PC-9 (cell line): ENCODE measurements at regions not wholly inside any gene's neighbourhood (a gene's known extent, or its start where the extent isn't known, plus 50 kb on each side); places are given as distances from the start of the nearest gene placed in this dataset.

Experiments
- EZH2 ChIP-seq: fragments of 200-600 bp; sonication (generic); IDR thresholded peaks from 2 replicates; pipeline ENCODE4 v1.8.0; 2017; ENCODE audit warnings: antibody characterized with exemption, low read depth
- TF ChIP-seq, protein P1 (sequence below): fragments of 200-600 bp; sonication (generic); conservative IDR thresholded peaks from 2 replicates; pipeline ENCODE4 v1.6.1; 2017; ENCODE audit warnings: mixed run types, antibody characterized with exemption, mild to moderate bottlenecking, moderate library complexity

DNA sequence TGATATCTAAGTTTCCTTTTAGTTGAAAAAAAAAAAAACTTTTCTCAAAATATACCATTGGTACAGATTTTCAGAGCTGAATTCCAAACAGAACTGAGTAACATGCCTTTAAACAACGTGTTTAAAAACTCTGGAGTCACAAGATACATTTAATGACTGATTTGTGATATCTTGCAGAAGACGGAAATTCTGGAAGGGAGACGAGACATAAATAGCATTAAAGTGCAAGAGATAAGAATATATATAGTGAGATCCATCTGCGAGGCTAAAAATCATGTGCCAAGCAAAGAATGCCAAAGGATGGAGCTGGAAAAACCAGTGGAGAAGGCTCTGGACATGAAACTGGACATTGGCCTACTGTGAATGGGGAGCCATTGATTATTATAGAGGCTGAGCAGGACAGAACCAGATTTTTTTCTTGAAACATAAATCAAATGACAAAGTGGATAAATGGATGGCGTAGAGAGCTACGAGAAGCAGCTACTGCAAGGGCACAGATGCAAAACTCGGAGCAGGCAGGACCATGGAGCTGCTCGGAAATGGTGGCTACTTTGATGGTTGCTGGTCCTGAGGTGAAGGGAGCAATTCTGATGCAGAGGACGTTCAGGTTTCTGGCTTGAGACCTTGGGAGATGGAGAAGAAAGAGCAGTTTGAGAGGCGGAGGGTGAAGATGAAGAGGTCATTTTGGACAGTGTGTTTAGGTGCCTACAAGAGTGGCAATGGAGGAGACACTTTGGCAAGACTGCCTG lies 88.8 kb downstream of the CPN2 start:
- TF ChIP-seq, protein P1, sequence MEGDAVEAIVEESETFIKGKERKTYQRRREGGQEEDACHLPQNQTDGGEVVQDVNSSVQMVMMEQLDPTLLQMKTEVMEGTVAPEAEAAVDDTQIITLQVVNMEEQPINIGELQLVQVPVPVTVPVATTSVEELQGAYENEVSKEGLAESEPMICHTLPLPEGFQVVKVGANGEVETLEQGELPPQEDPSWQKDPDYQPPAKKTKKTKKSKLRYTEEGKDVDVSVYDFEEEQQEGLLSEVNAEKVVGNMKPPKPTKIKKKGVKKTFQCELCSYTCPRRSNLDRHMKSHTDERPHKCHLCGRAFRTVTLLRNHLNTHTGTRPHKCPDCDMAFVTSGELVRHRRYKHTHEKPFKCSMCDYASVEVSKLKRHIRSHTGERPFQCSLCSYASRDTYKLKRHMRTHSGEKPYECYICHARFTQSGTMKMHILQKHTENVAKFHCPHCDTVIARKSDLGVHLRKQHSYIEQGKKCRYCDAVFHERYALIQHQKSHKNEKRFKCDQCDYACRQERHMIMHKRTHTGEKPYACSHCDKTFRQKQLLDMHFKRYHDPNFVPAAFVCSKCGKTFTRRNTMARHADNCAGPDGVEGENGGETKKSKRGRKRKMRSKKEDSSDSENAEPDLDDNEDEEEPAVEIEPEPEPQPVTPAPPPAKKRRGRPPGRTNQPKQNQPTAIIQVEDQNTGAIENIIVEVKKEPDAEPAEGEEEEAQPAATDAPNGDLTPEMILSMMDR = no peak
- no peak for TF ChIP-seq EZH2
